ENCODE measurements at regions not wholly inside any gene's neighbourhood (a gene's known extent, or its start where the extent isn't known, plus 50 kb on each side); places are given as distances from the start of the nearest gene placed in this dataset.

DNA sequence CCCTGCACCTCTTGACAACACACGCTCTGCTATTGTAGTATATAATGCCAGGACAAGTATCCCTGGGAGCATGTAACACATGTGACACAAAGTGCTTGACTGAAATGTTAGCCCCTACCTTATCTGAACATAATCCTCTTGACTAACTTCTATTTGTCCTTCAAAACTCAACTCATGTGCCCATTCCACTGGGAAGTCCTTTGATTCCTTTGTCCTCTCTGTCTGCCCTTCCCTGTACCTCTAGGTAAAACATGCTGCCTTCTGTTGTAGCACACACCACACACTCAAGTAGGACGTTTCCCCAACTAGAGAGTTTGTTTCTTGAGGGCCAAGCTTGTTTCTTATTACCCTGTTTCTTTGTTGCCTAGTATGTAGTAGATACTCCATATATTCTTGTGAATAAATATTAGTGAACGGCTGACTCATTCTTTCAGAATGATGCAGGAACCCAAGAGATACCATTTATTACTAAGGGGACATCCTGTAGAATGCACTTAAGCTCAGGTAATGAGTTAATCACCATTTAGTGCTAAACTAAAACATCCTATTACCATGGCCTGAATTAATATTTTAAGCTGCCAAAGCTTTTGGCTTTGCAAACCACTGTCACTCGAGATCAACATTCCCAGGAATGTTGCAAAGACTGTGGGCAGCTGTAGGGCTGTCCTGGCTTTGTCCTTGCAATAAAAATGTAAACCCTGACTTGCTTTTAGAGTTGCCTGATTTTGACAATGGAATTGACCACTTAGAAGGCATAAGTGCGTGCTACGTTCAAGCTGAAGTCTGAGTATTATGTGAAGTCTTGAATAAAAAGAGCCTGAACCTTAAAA lies 313.4 kb downstream of the COG6 start:
- no peak for DNase-seq (ENCODE audit: low read depth in 2 of 2)

DNA sequence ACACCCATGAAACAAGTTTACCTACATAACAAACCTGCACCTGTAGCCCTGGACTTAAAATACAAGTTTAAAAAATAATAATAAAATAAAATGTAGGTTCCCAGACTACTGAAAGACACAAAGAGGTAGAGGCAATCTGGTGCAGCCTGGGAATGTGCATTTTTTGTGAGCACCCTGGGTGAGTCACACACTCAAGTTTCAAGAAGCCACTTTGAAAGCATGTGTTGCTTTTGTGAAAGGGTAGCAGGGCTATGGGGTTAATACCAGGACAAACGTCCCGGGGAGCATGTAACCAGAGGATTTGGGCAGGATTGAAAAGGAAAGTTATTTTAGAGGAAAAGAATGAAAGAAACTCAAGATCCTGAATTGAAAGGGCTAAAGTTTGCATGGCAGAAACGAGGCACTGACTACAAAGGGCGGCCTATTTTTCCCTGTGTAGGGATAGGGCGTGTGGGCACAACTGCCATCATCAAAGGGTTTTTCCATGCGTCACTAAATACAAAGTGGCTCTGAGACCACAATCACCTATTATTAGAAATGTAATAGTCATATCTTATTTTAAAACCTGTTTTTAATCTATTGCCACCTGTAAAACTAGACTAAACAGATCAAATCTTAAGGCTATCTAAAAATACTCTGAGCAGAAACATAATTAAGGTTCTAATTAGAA lies 314.9 kb downstream of the COG6 start:
- DNase-seq (ENCODE audit: low read depth in 2 of 2), result no peak

DNA sequence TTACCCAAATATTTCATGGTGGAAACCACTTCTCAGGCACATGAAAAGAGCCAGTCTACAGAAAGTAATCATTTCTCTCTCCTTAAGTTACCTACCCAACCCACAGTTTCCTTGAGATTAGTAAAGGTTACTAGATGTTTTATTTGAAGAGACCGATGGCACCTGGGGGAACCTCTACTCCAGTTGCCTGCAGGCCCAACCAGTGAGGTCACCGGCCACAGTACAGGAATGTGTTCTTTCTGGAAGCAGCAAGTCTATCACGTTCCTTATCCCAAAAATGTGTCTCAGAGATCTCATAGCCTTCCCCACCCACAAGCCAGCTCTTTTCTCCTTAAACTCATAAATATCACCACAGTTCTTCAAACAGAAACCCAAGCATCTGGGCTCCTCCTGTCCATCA lies 316.1 kb downstream of the COG6 start:
- no peak for DNase-seq (ENCODE audit: low read depth in 2 of 2)

DNA sequence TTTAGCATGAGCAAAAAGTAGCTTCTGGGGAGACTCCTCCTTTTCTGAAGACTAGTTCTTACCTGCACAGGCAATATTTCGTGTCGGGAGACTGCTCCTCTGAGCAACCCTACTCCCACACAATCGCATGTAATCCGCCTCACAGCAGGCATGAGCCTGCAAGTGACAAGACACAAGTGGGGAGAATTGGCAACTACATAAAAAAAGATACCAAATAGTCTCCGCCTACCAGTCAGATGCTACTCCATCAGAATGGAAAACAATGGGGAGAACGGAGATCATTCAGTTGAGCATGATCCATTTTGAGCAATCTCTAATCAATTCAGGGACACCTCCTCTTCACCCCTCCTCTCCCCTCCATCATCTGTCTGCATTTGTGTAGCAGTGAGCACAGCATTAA lies 321.0 kb downstream of the COG6 start:
- DNase-seq (ENCODE audit: low read depth in 2 of 2), result no peak

DNA sequence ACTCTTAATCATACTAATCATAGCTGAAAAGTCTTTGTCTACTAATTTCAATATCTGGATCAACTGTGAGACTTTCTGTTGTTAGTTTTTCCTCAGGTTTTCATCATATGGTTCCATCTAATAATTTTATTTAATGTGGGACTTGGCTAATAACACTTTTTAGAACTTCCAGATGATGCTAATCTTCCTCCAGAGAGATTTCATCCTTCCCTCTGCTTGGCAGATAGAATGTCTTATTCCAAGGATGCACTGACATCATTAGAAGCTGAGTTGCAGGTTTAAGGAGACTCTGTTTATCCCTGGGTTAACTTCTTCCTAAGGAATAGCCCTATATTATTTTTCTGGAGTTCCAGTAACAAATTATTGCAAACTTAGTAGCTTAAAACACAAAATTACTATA lies 325.6 kb downstream of the COG6 start:
- no peak for DNase-seq (ENCODE audit: low read depth in 2 of 2)

DNA sequence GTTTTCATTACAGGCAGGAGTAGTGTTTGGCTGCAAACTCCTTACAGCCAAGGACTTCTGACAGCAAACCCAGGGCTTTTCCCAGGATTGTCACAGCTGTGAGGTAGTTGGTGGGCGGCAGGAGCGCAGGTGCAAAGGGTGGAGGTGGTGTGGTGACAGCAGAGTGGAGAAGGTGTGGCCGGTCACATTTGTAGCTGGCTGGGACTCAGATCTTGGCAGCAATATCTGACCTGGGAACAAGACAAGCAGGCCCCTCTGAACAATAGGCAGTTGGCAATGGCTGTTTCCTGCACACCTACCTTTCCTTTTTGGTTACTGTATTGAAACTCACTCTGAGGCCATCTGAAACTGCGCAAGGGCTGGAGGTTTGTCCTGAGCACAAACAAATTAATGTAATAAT lies 327.3 kb downstream of the COG6 start:
- no peak for DNase-seq (ENCODE audit: low read depth in 2 of 2)

DNA sequence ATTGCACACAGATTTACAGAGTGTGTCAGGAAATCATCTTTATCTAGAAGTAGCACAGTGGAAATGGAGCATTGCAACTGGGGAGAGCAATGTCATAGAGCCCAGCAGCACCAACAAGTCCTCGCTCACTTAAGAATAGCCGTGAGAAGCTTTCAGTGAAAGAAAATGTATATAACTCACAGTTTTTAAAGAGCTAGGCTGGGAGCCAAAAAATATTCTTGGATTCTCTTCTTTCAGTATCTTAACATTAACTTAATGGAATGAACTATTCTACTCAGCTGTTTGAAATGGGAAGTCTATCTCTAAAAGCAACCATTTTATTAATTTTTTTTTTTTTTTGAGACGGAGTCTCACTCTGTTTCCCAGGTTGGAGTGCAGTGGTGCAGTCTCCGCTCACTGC lies 329.6 kb downstream of the COG6 start:
- DNase-seq (ENCODE audit: low read depth in 2 of 2), result no peak

DNA sequence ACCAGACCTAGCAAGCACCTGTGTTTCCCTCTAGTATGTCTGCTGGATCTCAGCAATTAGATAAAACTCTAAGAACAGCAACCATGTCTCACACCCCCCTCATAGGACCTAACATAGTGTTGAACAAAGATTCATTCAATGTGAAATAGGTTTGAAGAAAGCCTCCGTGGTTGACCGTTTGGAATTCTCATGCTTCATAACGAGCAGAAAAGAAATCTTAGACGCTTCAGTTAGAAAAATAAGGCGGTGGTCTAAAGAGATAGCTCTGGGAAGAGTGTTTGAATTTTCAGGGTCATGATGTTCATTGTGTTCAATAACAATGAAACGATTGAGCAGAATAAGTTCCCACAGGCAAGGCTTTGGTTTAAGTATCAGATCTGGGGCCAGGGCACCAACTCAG lies 332.9 kb downstream of the COG6 start:
- DNase-seq (ENCODE audit: low read depth in 2 of 2), result no peak

DNA sequence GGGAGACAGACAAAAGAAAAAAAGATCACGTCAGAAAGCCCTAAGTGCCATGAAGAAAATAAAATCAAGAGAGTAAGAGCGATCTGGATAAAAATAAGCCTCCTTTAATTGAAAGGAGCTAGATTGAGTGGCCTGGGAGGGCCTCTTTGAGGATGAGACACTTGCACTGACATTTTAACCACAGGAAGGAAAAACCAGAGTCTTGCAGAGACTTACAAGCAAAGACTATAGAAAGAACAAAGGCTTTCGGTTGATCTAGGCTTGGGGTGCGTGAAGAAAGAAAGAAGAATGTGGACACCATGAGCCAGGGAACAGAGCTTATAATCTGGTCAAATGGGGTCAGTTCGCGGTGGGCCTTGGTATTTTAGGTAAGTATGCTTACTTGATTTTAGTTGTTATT lies 342.7 kb downstream of the COG6 start:
- no peak for DNase-seq (ENCODE audit: low read depth in 2 of 2)

DNA sequence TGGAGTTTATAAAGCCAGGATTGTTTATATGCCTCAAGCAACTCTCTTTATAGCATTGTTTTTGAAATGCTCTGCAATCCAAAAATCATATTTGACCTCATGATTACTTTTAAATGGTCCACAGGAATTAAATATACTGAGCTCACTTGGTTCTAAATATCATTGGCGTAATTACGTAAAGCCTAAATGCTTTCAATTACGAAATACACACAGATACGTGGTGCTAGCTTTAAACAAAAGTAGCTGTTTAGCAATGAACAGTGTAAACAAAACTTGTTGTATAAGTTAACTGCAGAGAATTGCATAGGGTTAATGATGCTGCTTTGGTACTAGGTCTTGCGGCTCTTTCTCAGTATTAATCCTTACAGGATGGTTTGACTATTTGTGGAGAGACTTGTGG lies 346.6 kb downstream of the COG6 start:
- DNase-seq (ENCODE audit: low read depth in 2 of 2), result no peak

DNA sequence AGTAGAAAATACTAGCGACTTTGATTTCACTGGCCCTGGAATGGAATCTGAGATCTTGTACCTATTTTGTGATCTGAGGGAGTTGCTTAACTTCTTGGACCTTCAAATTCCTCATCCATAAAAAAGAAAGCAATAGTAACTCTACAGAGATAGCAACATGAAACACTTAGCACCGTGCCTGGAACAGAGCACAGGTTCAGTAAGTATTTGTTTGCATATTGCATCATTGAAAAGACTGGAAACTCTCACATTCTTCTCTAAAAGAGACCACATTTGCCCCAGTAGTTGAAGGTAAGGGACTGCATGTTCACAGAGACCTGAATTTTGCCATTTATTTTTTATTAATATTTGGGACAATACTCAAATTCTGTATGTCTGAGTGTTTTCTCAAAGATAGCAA lies 358.1 kb downstream of the COG6 start:
- DNase-seq (ENCODE audit: low read depth in 2 of 2), result no peak

DNA sequence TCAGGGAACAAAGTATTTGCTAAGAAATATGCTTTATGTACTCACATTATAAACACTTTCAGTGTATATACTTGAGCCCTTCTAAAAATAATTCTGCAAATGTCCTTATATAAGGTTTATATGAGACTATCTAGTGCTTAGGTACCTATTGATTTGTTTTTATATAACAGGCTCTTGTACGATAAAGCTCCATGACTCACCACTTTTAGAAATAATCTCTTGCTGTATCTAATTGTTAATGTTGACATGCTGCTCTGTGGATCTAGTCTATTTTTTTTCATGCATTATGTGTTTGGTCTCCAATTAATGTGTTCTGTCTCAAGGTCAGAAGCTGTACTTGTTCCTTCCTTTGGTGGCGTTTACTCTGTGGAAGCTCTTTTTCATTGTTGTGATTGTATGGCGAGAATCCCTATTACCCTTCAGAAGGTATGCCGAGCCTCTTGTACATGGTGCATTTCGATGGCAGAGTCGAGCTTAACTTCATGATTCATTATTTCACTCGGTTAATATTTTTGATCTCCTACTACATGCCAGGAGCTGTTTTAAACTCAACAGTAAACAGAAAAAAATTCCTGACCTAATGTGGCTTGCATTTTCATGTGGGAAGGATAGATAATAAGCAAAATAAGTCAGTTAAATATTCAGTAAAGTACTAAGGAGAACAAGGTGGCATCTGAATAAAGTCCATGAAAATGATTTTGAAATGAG lies 361.6 kb downstream of the COG6 start:
- no peak for DNase-seq (ENCODE audit: low read depth in 2 of 2)

DNA sequence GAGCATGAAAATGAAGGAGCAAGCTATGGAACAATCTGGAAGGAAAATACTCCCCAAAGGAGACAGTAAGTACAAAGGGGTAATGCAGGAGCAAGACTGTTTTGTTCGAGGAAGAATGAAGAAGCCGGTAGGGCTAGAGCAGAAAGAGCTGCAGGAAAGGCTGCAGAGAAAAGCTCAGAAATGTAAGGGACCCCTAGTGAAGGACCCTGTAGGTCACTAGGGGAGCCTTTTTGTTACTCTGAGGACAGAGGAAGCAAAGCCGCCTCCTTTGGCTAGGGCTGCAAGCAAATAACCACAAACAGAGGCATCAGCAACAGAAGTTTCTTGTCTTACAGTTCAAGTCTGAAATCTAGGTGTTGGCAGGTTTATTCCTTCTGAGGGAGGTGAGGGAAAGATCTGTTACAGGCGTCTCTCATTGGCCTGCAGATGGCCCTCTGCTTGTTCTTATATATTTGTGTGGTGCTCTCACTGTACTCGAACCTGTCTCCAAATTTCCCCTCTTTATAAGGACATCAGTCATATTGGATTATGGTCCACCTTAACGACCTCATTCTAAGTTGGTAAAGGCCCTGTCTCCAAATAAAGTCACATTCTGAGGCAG lies 362.3 kb downstream of the COG6 start:
- DNase-seq (ENCODE audit: low read depth in 2 of 2), result no peak

DNA sequence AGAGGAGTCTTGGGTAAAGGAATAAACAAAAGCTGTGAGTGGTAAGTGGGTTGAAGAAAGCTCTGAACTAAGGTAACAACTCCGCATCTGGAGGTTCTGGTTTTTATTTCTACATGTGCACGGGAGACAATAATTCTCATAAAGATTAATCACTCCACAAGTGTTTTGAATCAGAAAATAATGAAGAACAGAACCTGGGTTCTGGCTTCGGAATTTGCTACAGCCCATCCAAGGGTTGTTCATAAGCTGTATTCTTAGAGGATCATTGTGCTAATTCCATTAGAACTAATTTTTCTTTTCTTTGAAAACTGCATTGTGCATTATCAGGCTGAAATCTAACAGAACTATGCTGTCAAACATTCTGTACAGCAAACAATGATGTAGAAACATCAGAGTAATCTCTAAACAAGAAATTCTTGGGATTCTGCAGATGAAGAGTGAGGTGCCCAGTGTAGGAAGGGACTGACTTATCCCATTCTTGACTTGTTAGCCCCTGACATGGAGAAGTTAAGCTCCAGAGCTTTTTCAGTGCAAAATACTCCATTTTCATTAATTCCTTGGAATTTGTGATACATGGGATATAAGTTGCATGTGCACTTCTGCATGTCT lies 368.2 kb downstream of the COG6 start:
- no peak for DNase-seq (ENCODE audit: low read depth in 2 of 2)

DNA sequence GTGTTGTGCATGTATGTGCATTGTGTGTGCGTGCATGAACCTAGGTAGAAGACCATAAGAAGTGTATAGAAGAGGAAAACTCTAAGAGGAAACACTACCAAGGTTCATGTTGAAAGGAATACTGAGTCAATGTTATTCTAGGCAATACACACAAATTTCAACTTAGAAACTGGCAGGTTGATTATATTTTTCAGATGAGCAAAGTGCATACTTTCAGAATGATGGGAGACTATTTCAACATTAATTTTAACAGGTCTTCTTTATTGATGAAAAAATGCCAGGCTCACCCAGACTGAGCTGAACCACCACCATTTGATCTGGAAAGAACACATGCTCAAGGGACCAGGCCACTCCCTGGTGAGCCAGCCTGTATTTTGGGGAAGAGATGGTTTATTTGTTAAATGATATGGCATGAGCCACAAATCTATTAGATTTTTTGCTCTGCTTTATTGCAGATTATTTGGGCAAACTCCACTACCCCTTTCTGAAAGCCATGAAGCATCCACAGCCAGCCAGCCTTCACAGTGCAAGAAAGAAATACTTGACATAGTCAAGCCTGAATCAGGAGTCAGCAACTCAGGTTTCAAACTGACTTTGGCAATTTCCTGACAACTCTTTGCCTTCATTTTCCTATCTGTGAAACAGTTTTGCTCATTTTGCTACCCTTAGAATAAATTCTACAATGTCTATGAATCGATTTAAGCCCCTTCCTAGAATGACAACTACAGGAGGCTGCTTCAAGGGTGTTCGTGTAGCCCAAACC lies 368.9 kb downstream of the COG6 start:
- no peak for DNase-seq (ENCODE audit: low read depth in 2 of 2)

DNA sequence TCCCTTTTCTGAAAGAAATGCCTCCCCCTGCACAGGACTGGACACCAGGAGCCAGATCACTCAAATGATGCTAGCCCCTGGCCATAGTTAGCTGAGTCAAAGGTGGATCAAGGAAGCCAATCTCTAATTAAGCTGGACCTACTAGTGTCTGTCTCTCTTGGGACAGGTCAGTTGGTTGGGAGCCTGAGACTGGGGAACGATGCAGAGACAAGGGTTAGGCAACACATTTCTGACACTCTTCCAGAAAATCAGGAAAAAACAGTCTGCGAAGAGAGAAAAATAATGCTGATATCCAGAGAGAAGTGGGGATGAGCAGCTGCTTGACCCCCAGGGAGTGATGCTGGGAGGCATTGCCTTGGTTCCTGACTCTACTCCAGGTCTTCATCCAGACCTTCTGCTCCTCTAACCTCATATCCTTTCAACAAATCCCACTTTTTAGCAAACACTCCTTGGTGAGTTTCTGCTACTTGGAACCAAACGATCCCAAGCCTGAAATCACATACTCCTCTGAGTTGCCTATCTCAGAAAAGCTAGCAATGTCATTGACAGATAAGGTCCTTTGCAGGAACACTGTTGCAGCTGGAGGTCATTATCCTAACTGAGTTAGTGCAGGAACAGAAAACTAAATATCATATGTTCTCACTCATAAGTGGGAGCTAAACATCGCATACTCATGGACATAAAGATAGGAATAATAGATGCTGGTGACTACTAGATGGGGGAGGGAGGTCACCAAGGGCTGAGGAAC lies 369.7 kb downstream of the COG6 start:
- DNase-seq (ENCODE audit: low read depth in 2 of 2), result no peak

DNA sequence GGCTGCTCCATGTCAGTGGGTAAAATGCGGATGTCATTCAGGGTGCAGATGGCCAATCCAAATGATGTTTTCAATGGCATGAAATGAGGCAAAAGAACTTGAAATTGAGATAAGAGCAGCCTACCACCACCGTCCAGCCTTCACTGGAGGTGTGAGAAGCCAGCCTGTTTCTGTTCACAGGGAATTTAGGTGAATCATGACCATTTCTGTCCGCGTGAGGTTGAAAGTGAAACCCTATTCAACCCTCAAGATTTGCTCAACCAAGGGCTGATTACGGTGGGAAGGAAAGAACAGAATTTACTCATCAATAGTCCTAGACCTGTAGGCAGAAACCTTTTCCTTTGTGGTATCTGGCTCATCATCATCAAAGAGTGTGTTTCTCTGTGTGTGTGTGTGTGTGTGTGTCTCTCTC lies 370.7 kb downstream of the COG6 start:
- no peak for DNase-seq (ENCODE audit: low read depth in 2 of 2)

DNA sequence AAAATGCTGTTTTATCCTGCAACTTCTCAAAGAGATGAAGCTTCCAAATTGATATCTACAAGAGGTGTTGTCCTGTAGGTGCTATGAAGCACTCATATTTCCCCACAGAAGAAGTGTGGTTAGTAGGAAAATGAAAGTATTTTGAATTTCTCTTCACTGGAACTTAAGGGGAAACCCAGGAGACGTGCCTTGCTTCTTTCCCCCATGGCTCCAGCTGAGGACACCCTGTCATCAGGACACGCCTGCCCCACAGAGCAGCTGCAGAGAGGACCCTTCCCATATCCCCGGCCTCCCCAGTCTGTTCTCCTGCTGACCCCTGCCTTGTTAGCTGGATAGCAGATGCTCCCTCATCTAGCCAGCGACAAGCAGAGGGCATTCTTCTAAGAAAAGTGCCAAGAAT lies 371.3 kb downstream of the COG6 start:
- DNase-seq (ENCODE audit: low read depth in 2 of 2), result no peak

DNA sequence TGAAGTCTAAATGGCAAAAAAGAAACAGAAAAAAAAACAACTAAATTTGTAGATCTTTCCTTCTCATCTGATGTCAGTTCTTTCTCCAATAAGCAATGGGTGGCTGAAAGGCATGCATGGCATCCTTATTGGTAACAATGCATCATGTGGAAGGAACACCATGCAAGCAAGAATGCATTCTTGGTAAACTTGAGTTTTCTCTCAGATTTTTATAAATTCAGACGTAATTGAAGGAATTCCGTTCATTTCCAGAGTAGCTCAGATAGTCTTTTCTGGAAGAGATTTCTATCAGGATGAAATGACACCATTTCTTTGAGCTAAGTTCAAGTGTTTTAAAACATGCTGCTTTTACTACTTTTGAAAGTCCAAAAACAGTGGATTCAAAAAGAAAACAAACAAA lies 373.0 kb downstream of the COG6 start:
- DNase-seq (ENCODE audit: low read depth in 2 of 2), result no peak

DNA sequence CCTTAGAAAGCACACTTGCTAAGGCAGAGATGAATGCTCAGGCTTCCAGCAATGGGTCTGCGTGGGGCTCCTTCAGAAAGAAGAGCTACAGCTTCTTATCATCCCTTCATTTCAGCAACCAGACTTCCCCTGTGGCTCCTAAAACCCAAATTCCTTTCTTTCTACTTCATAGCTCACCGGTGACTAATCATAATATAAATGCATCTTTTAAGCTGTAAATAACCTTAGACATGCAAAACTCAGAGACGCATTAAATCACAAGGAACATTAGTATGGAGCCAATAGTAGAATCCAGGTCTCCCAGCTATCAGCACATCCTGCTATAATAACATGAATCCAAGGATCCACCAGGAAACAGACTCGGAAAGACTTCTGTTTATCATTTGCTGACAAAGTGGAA lies 375.6 kb downstream of the COG6 start:
- DNase-seq (ENCODE audit: low read depth in 2 of 2), result no peak

DNA sequence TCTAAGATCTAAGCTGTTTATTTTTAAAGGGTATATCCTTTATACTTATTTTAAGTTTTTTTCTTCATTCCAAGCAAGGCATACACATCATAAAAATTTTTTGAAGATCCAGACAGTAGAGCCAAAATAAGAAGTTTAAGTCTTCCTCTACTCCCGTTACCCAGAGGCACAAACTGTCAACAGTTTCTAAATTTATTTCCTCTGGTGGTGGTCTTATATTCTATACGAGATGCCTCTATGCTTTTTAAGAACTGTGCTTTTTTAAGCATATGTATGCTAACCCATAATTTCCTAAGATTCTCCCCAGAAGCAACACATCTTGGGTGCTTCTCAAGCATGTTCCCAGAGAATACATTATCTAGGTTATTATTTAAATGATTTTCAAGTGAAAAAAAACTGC lies 383.6 kb downstream of the COG6 start:
- DNase-seq (ENCODE audit: low read depth in 2 of 2), result no peak

Data from stimulated activated CD8-positive, alpha-beta memory T cell treated with anti-CD3 and anti-CD28 coated beads, Interleukin-7, amount 100 ng/mL, for 1 hour (primary cell).